CD4-positive, alpha-beta T cell treated with Interleukin-6 for 4 hours (primary cell): ENCODE measurements at regions not wholly inside any gene's neighbourhood (a gene's known extent, or its start where the extent isn't known, plus 50 kb on each side); places are given as distances from the start of the nearest gene placed in this dataset.

ENCODE experiments used
- DNase-seq: peaks from one replicate; pipeline ENCODE4 v3.0.0-alpha.2; 2020; ENCODE audit warnings: mixed read lengths

DNA sequence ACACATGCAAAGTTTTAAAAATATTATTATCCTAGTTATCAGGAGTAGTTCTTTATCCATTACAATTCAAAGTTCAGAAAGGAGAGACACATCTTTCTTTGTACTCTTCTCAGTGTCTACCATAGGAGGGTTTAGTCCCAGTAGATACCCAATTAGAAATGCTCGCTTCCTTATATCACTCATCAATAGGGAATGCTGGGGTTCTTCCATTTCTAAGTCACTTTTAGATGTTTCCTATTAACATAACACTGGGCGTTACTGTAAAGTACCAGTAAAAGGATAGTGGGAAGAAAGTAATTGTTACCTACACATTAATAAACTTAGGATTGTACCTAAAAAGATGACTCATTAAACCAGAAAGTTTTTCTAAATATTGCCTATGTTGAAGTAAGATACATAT is 348.3 kb upstream of the CDH6 start:
- DNase-seq, result no peak

DNA sequence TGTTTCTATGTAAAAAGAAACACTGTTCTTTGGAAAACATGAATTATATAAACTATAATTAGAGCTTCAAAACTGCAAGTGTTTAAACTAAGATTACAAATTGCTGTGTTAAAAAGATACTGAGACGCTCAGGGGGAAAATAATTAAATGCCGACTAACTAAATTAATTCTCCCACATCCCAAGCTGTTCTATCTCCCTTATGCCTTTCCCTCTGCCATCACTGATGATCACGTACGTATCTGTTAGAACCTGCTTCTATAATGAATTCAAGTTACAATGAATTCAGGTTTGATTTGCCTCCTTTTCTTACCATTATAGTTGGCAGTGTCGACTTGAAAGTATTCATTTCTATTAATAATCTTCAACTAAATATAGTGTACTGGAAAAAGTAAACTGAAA is 349.9 kb upstream of the CDH6 start:
- no peak for DNase-seq

GRCh38 chr5:30839956-30840355 is 353.5 kb upstream of the CDH6 start:
- DNase-seq, result no peak

DNA sequence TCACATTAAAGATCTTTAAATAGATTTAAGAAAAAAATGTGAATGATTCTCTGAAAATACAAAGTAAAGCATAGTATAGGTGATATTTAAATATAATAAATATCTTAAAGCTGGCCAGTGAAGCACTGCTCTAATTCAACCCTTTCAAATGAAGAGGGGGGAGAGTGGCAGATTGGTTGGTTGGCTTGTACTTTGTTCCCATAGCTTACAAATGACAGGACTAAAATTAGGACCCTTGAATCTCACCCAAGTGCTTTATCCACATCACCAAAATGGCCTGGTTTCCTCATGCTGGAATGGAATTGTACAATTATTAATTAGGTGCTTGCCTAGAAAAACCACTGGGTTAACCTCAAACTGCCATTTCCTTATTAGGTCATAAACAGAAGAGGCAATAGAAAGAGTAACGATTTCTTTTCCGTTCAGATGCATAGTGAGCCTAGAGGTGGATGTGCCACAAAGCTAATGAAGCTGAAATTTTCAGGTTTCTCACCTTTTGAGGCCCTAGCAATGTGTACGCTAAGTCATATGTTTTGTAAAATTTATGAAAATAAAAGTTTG is 354.5 kb upstream of the CDH6 start:
- DNase-seq, result no peak

DNA sequence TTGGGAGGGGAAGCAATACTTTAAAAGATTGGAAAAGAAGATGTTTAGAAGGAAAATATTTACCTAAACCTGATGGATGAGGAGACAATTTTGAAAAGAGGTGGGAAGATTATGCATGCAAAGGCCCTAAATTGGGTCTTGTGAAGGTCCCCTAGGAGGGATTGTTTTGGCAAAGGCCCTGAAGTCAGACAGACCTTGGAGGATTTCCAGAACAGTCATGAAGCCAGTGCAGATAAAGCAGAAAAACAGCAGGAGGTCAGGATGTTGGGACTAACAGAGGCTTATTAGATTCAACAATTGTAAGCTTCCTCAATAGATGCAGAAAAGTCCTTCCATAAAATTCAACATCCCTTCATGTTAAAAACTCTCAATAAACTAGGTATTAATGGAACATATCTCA is 361.0 kb upstream of the CDH6 start:
- no peak for DNase-seq

DNA sequence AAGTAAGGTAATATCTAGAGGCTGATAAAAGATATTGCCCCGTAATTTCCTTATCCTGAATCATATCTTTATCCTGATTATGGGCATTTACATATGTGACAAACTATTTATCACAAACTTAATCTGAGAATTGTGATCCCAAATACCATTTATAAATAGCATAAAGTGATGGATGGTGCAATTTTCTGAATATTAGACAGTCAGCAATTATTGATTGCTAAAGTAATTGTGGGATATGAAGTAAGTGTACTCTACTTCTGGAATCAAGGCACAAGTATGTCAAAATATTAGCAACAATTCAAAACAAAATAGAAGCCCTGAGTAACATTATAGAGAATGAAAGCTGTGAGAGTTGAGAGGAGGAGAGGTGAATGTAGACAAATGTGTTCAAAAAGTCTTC is 361.9 kb upstream of the CDH6 start:
- DNase-seq, result no peak

GRCh38 chr5:30831123-30831522 is 362.4 kb upstream of the CDH6 start:
- DNase-seq, result no peak

GRCh38 chr5:30811298-30811697 is 382.2 kb upstream of the CDH6 start:
- DNase-seq, result no peak

DNA sequence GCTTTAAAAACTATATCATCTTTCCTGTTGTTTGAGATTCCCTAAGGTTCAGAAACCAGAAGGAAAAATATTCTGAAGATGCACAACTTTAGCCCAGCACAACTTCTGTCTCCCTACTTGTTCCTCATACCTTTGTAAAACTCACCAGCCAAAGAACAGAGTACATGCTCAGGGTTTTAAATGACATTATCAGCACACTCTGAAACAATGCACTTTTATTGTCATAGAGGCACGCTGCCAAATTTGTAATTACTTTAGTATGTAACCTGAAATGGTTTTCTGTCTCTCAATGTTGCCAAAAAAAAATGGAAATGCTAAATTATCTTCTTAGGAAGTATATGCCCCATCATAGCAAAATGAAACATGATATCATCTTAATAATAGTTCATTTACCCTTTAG is 383.6 kb upstream of the CDH6 start:
- no peak for DNase-seq

- no peak for DNase-seq
Measured at GRCh38 chr5:30808996-30809395, 384.5 kb upstream of the CDH6 start.

GRCh38 chr5:30804739-30805505 is 388.6 kb upstream of the CDH6 start:
- no peak for DNase-seq

DNA sequence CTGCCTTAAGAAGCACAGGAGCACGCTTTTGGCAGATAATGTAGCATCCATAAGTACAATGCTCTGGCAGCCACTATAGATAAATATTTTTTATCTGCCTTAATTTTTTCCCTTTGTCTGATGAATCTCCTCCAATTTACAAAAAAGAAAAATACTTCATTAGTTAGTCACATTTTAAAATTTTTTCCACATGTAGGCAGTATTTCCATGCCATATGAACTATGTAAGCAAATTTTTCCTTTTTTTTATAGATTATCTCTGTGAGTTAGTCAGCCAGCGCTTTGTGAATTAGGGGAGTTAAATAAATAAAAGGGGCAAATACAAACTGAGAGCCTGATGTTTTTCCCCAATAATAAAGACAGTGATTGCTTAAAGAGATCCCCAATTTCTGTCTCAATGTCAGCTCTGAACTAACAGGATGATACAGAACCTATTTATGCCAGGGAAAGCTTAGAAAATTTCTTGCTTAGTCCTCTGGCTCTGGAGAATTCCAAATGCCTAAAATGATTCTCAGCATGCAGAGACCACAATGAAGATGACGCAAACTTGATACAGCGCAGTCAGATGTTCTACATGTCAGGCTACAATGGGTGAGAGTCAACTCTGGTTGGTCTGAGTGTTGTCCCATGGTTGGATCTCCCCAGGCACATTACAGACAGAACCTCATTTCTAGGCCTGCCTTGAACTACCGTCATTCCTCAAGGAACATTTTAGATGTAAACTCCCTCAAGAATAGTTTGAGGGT is 390.4 kb upstream of the CDH6 start:
- no peak for DNase-seq

DNA sequence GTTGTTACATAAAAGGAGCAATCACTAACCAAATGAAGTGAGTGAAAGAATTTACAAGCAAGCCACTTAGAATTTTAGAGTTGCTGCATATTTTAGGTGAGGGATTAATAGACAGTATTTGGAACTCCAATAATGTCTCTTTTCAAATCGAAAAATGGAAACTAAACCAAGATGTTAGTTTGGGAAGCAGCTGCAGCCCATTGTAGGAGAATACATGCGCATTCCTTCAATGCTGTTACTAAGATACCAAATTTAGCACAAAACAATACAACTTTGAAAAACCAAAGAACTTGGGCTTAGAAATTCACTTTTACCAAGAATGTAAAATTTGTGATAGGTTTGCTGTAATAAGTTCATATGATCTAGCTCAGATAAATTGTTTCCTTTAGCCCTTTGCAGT is 411.8 kb upstream of the CDH6 start:
- DNase-seq, result no peak

- no peak for DNase-seq
Measured at GRCh38 chr5:30768056-30768690, 425.3 kb upstream of the CDH6 start.

- DNase-seq, result no peak
Measured at GRCh38 chr5:30765706-30766105, 427.8 kb upstream of the CDH6 start.

GRCh38 chr5:30765227-30765626 is 428.3 kb upstream of the CDH6 start:
- no peak for DNase-seq

DNA sequence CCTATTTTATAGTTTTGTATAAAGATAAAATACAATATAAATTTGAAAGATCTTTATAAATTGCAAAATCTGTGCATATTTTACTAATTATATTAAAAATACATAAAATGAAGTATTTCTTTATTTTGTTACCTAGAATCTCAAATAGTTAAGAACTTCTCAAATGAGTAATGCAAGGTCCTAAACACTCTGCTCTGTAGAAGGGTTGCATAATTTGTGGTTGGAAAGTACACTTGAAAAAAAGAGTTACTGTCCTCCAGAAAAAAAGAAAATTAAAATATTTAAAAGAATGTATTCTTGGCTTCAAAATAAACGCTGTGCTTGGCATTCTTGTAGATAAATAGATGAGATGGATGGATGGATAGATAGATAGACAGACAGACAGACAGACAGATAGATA is 428.8 kb upstream of the CDH6 start:
- DNase-seq, result no peak

DNA sequence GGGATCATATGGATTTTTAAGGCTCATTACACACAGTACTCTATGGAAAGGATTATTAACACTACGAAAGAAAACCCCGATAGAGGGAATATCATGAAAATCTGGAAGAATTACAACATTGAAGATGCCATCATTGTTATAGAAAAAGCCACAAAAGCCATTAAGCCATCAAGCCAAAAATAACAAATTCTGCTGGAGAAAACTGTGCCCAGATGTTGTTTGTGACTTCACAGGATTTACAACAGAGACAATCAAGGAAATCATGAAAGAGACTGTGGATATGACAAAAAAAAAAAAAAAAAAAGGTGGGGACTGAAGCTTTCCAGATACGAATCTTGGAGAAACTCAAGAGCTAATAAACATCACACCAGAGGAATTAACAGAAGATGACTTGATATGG is 433.8 kb upstream of the CDH6 start:
- DNase-seq, result no peak

GRCh38 chr5:30752015-30752414 is 441.5 kb upstream of the CDH6 start:
- DNase-seq, result no peak

DNA sequence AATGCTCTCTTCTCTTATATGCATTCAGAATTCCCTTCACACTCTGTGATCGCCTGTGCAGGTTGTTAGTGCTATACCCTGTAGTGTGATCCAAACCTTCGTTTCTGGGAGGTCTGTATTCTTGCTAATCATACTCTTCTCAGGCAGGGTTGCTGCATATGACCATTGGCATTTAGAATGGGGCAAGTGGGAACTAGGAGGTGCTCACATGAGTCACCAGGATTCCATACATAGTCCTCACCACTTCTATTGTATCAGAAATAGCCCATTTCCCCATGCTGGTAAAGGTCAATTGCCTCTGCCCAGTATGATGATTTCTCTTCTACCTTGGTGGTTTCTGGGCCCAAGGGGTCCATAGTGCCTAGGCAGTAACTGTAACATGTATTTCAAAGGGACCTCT is 443.5 kb upstream of the CDH6 start:
- no peak for DNase-seq

DNA sequence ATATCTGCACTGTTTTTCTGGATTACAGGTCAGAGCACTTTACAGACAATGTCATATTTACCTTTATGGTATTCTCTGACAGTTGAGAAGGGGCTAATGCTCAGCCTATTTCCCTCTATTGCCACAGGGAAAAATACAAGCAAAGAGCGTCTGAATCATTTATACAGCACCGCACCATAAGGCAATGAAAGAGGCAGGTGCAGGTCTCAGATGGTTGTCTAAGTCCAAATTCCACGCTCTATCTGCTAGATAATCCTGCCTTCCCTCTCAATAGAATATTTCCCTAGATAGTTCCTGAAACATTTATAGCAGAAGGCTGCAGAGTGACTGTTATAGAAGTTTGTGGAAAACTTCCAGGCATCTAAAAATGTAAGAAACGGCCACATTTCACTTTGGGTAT is 446.1 kb upstream of the CDH6 start:
- DNase-seq, result no peak

DNA sequence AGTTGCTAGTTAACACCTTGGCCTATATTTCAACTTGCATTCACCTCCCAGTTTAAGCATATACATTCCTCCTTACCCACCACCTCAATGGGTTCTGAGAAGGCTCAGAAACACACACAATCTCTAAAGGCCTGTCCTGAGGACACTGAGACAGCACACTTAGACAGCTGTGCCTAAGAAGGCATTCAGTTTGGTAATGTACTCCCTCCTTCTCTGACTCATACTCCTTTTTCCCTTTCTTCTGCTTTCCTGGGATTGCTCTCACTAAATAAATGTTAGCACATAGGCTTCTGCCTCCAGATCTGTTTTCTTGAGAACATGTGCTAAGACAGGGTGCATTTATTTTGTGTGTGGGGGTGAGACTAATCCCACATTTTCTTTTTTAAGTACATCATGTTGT is 456.8 kb upstream of the CDH6 start:
- no peak for DNase-seq

DNA sequence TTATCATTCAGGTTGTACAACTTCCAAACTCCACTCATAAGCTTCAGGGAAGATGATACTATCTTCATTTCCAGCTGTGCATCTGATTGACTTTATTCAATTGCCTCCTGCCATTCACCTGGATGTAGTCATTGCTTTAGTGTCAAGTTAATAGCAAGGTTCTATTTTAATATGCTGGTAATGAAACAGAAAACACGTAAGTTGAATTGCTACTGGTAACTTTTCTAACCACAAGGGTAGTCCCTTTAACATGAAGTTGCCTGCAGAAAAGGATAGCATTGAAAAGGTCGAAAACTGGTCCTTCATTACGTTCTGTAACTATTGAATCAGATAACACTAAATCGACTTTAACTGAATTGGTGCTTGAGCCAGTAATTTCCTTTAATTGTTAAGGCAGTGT is 459.4 kb upstream of the CDH6 start:
- no peak for DNase-seq

DNA sequence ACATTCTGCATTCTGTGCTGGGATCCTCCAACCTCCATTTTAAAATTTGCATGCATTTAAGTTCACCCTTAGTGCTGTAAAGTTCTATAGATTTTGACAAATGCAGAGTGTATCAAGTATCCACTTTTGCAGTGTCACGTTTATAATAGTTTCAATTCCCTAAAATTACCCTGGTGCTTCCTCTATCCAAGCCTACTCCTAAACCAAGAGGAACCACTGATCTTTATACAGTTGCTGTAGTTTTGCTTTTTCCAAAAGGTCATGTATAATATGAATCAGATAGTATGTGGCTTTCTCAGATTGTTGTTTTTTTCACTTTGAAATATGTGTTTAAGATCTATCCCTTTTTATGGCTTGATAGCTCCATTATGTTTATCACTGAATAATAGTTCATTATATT is 468.4 kb upstream of the CDH6 start:
- no peak for DNase-seq
